ENCODE measurements at regions not wholly inside any gene's neighbourhood (a gene's known extent, or its start where the extent isn't known, plus 50 kb on each side); places are given as distances from the start of the nearest gene placed in this dataset.

GRCh38 chr6:40022867-40023266 lies 88.6 kb upstream of the MOCS1 start:
- TF ChIP-seq CTCF (conservative IDR thresholded peaks at IDR 0.05) (no peak), ZFX (IDR thresholded peaks at IDR 0.05) (no peak)
